Nephron (organoid): ENCODE measurements at regions not wholly inside any gene's neighbourhood (a gene's known extent, or its start where the extent isn't known, plus 50 kb on each side); places are given as distances from the start of the nearest gene placed in this dataset.

Experiments
- H3K27ac Mint-ChIP-seq, 3 experiments: 2 replicates each; pipeline ENCODE4 v1.8.0; 2020; ENCODE audit warnings: mixed read lengths in 3 of 3, mild to moderate bottlenecking in 2 of 3, moderate library complexity in 1 of 3
- H3K27me3 Mint-ChIP-seq: 2 replicates; pipeline ENCODE4 v1.8.0; 2021; ENCODE audit warnings: low read depth, mild to moderate bottlenecking, moderate library complexity, mixed read lengths
- H3K36me3 Mint-ChIP-seq: 2 replicates; pipeline ENCODE4 v1.8.0; 2020; ENCODE audit warnings: low read depth, mixed read lengths
- H3K4me1 Mint-ChIP-seq: 2 replicates; pipeline ENCODE4 v1.8.0; 2020; ENCODE audit warnings: mixed read lengths
- H3K4me3 Mint-ChIP-seq, 3 experiments: 2 replicates each; pipeline ENCODE4 v1.8.0; 2020; ENCODE audit warnings: mild to moderate bottlenecking in 3 of 3, mixed read lengths in 3 of 3, moderate library complexity in 2 of 3
- H3K9me3 Mint-ChIP-seq: 2 replicates; pipeline ENCODE4 v1.8.0; 2020; ENCODE audit warnings: mixed read lengths
- CTCF ChIP-seq, 3 experiments: fragments of 200-600 bp; sonication (generic); IDR thresholded peaks; one replicate each; pipeline ENCODE4 v1.5.0; 2021; ENCODE audit warnings: antibody characterized with exemption in 3 of 3; ENCODE audit not compliant: unreplicated experiment in 3 of 3

DNA sequence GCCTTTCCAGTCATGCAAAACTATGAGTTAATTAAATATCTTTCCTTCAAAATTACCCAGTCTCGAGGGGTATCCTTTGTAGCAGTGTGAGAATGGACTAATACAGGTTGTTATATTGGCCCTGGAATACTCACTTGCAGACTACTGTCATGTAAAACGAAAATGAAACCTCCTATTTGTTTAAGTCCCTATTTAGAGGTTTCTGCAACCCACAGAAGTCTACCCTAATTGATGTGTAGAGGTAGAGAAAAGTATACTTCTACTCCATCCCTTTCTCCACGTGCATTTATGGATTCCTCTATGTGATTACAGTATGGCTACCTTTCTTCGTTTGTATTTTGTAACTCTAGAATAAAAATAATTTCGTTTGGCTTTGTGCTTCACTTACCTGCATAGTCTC lies 371.1 kb downstream of the FSCB start:
- H3K4me1 Mint-ChIP-seq = no peaks in the 10 kb centered on the region

GRCh38 chr14:44131861-44132260 lies 375.2 kb downstream of the FSCB start:
- H3K9me3 Mint-ChIP-seq = no peaks in the 10 kb centered on the region
- no peak overlapping the region for H3K27ac Mint-ChIP-seq
- H3K4me3 Mint-ChIP-seq = no peak overlapping the region
- TF ChIP-seq CTCF (IDR thresholded peaks at IDR 0.05; ENCODE audit: unreplicated experiment in 3 of 3) = no peak
- no peaks in the 10 kb centered on the region for H3K4me1 Mint-ChIP-seq
- no peaks in the 10 kb centered on the region for H3K36me3 Mint-ChIP-seq
- no peaks in the 10 kb centered on the region for H3K27me3 Mint-ChIP-seq

More for the DNA sequence above, 371.1 kb downstream of the FSCB start:
- Mint-ChIP-seq H3K4me3 (no peak overlapping the region), H3K36me3 (no peaks in the 10 kb centered on the region), H3K27ac (no peak overlapping the region), H3K9me3 (no peaks in the 10 kb centered on the region), H3K27me3 (no peaks in the 10 kb centered on the region)
- no peak for TF ChIP-seq CTCF (IDR thresholded peaks at IDR 0.05; ENCODE audit: unreplicated experiment in 3 of 3)

GRCh38 chr14:44113769-44114730 lies 393.0 kb downstream of the FSCB start:
- Mint-ChIP-seq H3K4me3 (no peak overlapping the region), H3K27ac (no peak overlapping the region), H3K27me3 (no peaks in the 10 kb centered on the region), H3K36me3 (no peaks in the 10 kb centered on the region), H3K4me1 (no peaks in the 10 kb centered on the region), H3K9me3 (peaks cover 27% of the 10 kb centered on the region)
- no peak for TF ChIP-seq CTCF (IDR thresholded peaks at IDR 0.05; ENCODE audit: unreplicated experiment in 3 of 3)

DNA sequence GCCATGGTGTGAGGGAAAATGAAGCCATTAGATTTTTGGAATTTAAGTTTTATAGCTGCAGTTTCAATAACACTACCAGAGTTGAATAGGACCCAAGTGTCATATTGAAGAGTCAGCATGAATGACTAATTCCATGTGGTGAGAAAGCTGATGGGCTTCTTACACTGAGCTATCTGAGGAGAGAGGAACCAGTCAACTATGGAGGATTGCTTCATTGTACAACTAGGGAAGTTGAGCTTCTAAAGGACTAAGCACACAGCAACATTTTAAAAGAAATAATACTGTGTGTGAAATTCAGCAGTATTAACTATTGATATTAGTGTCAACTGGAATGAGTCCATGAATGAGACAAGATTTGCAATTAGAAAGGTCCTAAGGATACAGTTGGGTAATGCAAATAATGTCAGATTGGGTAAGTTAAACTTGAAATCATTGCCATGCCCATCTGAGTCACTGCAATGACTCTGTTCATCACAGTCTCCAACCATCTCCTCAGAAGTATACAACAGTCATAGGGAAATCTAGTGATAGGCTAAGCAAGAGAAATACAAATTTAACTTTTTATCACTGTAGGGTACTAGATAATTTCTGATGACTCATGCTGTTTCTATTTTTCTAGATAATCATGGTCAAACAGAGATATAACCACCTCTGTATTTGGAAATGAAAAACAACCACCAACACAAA lies 394.2 kb downstream of the FSCB start:
- Mint-ChIP-seq H3K4me3 (no peak overlapping the region), H3K9me3 (peaks cover 26% of the 10 kb centered on the region), H3K36me3 (no peaks in the 10 kb centered on the region), H3K4me1 (no peaks in the 10 kb centered on the region), H3K27ac (no peak overlapping the region), H3K27me3 (no peaks in the 10 kb centered on the region)
- TF ChIP-seq CTCF (IDR thresholded peaks at IDR 0.05; ENCODE audit: unreplicated experiment in 3 of 3) = no peak

DNA sequence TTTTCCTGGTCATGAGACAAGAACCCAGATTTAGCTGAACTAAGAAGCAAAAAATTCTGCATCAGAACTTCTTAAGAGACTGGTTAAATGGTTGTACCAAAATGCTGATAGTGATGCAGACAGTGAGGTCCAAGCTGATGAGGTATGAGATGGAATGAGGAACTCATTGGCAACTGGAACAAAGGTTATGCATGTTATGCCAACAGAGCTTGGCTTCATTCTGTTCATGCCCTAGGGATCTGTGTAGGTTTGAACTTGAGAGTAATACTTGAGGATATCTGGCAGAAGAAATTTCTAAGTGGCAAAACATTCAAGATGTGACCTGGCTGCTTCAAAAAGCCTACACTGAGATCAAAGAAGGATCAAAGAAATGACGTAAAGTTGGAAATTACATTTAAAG lies 398.0 kb downstream of the FSCB start:
- Mint-ChIP-seq H3K4me3 (no peak overlapping the region), H3K27me3 (no peaks in the 10 kb centered on the region), H3K9me3 (peaks cover 28% of the 10 kb centered on the region), H3K4me1 (no peaks in the 10 kb centered on the region), H3K27ac (no peak overlapping the region), H3K36me3 (no peaks in the 10 kb centered on the region)
- TF ChIP-seq CTCF (IDR thresholded peaks at IDR 0.05; ENCODE audit: unreplicated experiment in 3 of 3) = no peak
